HG02623 (cell line): ENCODE measurements at regions not wholly inside any gene's neighbourhood (a gene's known extent, or its start where the extent isn't known, plus 50 kb on each side); places are given as distances from the start of the nearest gene placed in this dataset.

ENCODE experiments used
- ATAC-seq: cut with Tn5 transposase; IDR thresholded peaks from one replicate; pipeline ENCODE4 v1.9.1; 2021; ENCODE audit warnings: moderate library complexity; ENCODE audit not compliant: unreplicated experiment

DNA sequence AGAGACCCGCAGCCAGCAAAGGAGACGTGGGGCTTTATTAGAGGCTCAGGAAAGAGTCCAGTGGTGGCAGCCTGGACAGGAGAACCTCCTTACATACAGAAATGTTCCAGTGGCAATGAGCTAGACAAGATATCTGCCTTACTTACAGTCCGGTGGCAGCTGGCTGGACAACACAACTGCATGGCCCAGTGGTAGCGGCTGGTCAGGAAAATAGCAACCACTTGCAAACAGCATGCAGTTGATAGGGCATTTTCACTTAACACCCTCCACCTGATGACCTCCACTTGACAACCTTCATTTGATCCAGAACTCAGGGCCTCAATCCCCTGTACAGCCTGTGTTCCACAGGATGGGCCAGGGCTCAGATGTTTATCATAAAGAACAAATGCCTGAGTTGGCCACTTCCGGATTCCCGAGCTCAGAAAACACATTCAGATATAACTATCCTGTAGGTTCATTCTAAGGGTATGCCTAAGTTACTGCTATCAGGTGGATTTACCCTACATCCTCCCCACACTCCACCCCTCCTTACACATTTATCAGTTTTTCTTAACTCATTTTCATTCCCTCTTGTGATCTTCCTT is 63.3 kb upstream of the ITPRID2 start:
- ATAC-seq = no peak

DNA sequence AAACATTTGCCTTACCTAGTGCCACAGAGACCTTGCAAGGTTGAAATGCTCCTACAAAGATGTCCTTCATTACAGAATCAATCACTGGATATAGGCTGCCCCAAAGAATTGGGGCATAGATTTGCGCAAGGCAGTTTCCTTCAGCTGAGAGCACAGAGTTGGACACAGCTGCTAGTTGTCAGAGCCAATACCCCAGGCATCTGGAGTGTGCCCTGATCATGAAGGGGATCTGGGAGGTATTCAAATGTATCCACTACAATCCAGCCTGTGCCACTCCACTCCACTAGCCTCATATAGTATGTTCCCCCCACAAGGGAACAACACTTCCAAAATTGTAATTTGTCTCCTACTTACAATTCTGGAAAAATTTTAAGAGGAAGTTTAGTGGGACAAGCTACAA is 62.3 kb upstream of the ITPRID2 start:
- no peak for ATAC-seq

DNA sequence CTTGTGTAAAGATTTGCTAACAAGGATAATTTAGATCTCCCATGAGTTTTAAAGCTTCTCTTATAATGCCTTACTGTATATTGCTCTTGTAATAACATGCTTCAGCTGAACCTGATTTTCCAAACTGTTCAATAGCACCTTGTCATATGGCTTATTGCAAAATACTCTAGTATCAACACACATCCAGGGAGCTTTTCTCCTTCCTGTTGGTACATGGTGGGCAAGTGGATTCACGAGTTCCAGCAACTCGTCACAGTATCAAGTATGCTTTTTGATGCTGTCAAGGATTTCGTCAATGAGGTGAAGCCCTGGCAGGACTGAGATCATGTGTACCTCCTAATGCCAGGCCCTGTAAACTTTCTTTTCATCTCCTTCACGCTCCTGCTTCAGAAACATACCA is 59.5 kb upstream of the ITPRID2 start:
- no peak for ATAC-seq

DNA sequence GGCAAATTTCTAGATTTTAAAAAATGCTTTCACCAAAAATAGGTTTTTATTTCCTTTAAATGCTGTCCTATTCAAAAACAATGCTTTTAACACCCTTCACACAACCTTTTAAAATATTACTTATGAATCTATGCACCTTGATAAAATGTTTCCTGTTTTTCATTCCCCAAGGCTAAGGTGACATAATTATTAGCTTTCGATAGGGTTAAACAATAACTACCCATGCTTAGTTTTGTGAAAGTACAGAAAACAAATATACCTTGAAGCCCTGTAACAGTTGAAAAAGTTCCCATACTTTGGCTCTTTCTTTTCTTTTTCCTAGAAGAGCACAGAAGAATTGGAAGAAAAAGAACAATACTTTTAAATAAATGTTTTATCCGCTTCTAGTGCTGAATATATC is 54.9 kb upstream of the ITPRID2 start:
- no peak for ATAC-seq

DNA sequence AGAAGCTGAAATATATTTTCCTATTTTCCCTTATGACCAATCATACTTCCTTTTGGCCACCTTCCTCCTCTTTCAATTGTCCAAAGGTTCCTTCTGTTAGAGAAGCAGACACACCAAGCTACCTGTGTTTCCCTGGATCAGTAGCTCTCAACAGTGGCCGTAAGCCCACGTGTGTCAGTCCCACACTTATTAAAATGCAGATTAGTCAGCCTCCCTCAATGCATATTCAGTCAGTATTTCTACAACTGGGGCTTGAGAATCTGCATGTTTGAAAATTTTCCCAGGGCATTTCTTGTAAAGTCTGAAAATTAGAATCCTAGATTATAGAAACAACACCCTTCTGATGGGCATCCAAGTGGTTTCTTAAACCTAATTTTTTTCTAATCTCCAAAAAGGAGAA is 54.0 kb upstream of the ITPRID2 start:
- ATAC-seq = no peak

DNA sequence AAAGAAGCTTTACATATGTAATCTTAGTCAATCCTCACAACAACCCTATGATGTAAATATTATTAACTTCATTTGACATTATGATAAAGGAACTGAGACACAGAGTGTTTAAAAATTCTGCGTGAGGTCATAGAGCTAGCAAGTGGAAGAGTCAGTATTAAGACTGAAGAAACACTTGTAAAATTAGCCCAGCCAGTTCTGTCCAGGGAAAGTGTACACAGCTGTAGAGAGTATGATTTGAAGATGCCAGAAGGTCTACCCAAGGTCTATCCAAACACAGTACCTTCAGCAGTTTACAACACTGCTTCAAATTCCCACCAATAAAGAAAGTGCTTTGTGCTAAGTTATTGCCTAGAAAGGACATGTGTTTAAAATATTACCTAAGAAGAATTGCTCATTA is 51.7 kb upstream of the ITPRID2 start:
- no peak for ATAC-seq

DNA sequence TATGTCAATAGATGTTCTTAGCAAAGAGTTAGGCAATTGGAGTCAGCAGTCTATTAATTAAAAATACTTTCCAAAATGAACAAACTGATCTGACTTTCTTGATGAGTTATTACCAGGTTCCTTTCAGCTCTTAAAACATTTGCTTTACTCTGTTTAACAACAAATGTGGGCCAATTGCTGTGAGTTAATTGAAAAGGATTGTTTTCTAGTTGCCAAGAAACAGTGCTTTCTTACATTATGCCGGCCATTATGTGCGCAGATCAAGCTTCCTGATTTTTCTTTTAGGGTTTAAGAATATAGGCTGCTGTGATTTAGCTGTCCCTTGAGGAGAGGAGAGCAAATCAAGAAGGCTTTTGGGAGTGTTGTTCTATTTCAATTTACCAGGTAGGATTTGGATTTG is 50.5 kb upstream of the ITPRID2 start:
- no peak for ATAC-seq
